GDM1 (cell line): ENCODE measurements at regions not wholly inside any gene's neighbourhood (a gene's known extent, or its start where the extent isn't known, plus 50 kb on each side); places are given as distances from the start of the nearest gene placed in this dataset.

Experiments
- DNase-seq: peaks from one replicate; lab custom pipeline; 2025; lab: John Stamatoyannopoulos, UW

DNA sequence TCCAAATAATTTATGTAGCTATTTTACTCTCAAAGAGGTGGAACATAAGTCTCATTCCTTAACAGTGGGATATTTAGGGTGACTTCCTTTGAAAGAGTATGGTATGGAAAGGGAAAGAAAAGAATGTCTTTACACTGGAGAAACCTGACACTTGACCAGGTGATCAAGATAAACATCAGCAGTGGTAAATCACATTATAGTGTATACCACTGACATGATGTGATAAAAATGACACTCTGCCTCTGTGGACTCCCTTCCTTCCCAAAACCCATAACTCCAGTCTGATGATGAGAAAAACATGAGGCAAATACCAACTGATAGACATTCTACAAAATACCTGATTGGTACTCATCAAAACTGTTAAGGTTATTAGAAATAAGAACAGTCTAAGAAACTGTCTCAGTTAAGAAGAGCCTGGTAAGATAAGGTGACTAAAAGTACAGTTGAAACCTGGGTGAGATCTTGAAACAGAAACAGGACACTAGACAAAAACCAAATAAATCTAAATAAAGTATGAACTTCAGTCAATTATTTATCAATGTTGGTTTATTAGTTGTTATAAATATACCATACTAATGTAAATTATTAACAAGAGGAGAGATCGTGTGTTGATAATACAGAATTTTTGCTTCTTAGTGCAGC lies 144.2 kb upstream of the PCDH18 start:
- no peak for DNase-seq

DNA sequence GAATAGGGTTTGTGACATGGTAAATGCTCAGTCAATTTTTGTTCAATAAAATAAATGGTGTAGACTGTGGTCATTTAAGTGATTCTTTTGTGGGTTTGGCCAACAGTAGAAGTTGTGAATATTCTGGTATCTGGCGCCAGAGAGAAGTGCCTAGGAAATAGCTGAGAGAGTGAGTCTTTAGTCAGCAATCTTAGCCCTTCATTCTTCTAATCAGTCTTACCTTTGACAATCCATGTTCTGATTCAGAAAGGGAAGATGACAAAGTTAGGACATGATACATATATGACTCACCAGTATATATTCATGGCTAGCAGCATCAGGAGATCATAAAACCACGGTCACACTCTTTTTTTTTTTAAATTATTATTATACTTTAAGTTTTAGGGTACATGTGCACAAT lies 141.8 kb upstream of the PCDH18 start:
- DNase-seq, result no peak

DNA sequence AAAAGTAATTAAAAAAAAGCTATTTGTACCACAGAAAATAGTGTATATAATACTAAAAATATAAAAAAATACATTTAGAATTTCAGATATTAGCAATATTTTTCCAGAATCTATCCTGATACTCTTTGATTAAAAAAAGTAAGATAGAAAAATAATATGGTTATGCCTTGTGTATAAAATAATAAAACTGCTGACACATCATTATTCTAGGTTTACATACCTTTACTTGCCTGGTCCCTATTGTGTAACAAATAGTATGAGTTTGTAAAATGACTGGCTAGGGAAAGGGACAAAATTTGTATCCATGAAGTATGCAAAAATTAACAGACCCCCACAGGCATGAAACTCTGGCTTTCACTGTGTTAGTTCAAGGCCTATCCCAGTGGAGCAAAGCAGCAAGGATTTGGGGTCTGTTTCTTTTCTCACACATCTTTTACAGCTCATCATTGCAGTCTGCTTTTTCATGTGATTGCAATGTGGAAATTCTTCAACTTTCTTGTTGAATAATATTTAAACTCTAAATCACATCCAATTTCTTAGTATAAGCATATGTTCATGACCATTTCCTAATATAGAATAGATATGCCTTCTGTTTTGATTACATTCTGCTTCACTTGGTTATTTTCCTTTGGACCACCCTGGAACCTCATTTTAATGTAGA lies 136.7 kb upstream of the PCDH18 start:
- no peak for DNase-seq

DNA sequence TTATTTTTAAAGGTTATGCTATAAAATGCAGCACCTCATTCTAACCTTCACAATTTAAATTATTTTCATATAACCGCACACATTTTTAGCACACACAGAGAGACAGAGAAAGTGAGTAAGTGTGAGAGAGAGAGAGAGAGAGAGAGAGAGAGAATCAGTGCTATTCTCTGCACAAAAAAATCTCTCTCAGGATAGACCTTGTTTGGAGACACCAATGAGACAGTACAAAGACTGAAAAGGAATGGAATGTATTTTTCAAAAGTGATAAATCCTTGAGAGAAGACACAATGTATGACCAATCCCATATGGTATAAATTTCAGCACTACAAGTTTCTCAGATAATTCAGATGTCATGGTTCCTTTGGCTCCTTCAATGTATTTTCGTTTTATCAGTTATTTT lies 132.1 kb upstream of the PCDH18 start:
- DNase-seq, result no peak

DNA sequence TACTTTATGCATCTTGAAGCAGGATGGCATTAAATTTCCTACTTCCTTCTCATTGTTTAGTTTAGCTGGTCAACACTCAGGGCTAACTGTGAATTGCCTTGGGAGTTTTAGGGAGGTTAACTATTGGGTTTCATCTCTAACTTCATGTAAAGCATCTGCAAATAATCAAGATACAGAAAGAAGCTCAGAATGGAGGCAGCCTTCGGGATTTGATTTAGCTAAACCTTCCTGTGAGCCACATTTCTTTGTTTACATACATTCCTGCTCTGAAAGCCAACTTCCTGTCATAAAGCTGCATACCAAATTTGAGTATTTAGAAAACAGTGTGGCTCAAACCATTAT lies 131.7 kb upstream of the PCDH18 start:
- no peak for DNase-seq

DNA sequence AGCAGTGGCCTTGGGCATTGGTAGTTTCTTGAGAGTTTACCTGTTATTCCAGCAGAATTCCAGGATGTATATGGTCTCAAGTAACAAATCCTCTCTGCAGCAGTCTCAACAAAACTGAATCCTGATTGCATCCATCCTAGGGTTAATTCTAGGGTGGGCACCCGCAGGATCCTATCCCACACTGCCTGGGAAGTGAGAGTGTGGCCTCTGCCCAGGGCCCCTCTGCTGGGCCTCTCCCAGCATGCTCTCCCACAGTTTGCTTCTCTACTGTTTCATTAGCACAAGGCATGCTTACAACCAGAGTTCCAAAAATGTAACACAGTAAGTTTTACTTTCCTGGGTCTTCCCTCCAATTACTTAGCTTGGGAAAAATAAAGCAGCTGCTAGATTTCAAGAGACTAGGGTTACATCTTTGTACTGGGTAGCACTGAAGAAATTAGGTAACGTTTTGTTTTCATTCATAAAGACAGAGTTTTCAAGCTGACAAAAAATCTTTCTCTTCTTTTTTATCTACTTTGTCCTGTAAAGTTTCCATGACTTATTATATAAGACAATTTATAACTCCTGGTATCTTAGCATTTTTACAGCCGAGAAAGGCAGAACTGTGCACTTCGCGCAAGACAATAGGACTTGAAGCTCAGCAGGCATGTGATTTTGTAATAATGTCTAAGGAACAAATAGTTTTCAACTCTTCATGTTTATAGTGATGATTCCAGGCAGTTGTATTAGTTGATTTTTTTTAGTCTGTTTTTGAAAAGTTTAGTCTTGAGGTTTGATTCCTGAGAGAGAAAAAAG lies 131.2 kb upstream of the PCDH18 start:
- no peak for DNase-seq

DNA sequence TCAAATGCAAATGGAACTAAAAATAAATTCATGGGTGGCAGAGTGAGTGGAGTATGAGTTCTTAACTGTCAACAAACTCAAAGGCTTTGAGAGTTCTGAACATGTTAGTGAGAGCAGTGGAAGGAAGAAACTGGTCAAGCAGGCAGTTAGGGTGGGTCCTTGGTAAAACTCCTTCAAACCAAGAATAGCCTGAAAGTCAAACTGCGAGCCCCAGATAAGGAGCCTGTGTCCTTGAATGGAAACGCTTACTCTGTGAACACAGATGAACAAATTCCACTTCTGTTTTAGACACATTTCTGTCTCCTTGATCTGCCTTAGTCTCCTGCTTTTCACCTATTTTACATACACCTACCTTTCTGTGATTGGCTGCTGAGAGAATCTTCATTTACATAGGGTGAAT lies 129.4 kb upstream of the PCDH18 start:
- DNase-seq, result no peak

DNA sequence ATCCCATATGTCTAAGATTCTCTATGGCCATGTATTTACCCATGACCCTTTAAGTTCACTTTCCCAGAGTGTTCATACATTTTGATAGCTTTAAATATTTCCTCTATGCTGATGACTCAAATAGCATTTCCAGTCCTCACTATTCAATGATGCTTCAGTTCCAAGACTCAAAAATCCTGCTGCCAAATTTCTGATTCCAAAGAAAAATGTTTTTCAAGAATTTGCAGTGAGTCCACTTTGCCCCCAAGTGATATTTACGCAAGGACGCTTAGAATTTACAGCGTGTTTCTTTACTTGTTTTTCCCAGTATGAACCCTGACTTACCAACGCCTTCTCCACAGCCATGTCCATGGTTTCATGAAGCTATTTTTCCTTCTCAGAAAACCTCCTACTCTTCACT lies 127.9 kb upstream of the PCDH18 start:
- DNase-seq, result no peak

DNA sequence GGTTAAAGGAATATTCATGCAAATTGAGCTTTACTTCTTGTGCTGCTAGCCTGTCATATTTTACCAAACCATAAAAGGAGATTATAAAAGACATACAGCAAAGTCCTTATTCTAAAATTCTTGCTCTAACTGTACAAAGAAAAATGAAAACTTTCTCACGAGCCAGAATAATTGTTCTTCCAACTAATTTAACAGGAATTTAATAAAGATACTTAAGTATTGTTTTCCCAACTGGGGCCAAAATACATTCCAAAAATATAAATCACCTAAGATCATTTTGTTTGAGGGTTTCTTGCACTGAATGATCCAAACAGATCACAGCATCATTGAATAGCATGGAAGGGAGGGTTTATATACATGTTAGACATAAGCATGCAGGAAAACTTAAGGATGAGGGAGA lies 127.1 kb upstream of the PCDH18 start:
- no peak for DNase-seq

DNA sequence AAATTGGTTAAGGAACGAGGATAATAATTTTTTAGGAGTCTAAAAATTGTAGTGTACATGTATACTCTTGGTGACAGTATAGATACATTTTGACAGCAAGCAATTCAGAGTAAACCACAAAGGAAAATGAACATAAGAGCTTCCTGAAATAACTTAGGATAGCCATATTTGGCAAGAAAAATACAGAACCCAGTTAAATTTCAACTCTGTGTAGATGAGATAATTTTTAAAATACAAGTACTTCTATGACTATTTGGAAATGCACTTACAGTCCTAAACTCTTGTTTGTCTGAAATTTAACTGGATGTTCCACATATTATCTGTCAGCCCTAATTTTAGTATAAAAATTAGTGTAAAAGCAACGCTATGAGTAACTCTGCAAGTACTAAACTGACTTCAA lies 124.4 kb upstream of the PCDH18 start:
- DNase-seq, result no peak

DNA sequence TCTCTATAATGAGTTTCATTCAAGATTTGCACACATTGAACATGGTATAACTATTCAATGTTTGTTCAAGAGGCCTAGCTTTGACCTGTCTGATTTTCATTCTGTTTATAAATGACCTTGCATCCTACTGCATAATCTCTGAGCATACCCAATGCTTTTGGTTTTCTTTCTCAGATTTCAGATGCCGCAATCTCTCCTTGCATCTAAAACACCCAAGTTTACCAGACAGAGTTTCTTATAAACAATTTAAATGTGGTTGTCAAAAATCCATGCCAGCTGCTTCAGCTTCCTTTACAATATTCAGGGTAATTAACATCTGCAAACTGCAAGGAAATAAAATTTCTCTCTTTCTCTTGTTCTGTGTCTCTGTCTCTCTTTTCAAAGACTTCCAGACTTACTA lies 123.0 kb upstream of the PCDH18 start:
- DNase-seq, result no peak

DNA sequence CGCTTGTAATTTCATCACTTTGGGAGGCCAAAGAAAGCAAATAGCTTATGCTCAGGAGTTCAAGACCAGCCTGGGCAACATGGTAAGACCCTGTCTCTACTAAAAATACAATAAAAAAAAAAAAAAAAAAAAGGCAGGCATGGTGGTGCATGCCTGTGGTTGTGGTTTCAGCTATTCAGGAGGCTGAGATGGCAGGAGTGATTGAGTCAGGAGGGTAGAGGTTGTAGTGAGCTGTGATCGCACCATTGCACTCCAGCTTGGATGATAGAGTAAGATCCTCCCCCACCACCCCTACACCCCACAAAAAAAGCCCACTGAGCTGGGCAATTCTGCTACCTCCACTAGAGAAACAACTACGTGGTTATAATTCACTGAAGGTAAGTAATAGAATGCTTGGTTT lies 118.8 kb upstream of the PCDH18 start:
- DNase-seq, result no peak

DNA sequence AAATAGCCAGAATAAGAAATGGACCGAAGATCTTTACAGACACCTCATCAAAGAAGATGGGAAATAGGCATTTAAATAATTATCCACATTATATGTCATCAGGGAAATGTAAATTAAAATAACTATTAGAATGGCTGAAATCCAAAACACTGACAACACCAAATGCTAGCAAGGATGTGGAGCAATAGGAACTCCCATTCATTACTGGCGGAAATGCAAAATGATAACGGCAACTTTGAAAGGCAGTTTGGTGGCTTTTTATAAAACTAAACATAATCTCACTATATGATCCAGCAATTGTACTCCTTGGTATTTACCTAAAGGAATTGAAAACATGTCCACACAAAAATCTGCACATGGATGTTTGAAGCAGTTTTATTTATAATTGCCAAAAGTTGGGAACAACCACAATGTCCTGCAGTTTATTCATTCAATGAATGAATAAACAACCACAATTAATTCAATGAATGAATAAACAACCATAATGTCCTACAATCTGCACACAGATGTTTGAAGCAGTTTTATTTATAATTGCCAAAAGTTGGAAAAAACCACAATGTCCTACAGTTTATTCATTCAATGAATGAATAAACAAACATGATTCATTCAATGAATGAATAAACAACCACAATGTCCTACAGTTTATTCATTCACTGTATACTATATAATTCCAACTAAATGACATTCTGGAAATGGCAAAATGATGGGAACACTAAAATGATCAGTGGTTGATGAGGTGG lies 117.6 kb upstream of the PCDH18 start:
- DNase-seq, result no peak

DNA sequence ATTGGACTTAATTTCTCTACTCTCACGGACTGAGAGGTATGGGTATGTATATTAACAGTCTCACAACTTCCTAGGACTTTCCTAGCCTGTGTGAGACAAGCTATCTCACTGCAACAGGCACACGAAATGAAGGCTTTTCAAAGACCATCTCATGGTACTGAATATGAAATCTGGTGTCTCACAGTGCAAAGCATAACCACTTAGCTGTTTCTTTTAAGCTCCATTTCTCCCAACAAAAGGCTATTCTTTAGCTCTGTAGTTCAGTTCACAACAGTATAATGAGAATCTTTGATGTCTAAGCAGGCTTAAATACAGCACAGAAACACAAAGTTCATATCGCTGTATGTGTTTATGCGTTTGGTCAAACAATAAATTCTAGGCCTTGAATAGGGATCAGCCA lies 116.2 kb upstream of the PCDH18 start:
- DNase-seq, result no peak

DNA sequence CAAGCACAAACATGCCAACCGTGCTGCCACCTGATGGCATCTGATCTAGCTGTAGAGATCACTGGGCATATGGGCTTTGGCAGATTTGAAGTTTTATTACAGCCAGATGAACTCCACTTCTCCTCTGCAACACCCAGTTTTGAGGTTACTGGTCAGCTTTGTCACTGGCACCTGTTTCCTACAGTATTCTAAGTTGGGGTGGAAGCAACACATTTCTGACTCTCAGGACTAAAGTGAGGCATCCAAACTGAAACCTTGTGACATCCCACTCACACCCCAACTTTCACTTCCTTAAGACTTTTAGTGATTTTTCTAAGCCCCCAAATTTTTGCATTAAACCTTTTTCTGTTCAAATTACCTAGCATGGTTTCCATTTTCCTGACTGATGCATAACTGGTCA lies 115.1 kb upstream of the PCDH18 start:
- no peak for DNase-seq

DNA sequence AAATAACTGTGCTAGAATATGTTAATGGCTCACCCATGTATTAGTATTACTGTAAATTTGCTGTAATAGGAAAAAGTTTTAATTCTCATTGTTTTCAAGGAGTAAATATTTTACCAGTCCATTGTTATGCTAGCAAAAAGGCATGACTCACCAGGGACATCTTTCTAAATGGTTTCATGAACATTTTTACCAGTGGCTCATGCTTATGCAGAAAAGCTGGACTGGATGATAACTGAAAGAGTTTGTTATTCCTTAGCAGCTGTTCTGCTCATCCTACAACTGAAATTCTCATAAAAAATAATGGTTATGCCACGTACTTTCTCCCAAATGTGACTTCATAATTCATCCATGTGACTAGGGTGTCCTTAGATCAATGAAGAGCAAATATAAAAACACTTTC lies 111.9 kb upstream of the PCDH18 start:
- no peak for DNase-seq

DNA sequence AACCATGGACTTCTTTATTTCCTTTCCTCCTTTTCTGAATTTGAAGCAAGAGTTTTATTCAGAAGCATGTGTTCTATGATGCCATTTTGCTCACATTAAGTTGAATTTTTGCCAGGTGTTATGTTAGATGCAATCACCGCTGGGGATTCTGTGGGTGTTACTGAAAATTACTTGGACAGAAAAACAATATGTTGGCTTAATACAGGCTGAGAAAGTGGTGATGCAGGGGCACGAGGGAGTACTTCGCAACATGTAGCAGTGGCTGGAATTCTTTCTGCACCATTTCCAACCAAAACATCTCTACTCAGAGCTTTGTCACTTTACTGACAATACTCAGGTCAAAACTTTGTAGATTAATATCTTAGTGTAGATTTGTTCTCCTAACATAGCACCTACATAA lies 109.2 kb upstream of the PCDH18 start:
- no peak for DNase-seq

DNA sequence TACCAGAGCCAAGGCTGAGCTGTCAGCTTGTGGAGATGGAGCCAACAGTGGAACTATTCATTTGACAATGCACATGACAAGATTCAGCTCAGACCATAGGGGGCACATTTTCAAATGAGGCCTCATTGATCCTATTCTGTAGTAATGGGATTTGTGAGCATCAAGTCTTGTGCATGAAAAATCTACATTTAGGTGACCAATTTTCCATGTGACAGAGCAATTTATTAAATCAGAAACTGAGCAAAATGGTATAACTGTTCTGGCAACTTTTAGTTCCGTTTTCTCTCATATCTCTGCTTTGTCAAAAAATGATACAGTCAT lies 108.5 kb upstream of the PCDH18 start:
- DNase-seq, result no peak

DNA sequence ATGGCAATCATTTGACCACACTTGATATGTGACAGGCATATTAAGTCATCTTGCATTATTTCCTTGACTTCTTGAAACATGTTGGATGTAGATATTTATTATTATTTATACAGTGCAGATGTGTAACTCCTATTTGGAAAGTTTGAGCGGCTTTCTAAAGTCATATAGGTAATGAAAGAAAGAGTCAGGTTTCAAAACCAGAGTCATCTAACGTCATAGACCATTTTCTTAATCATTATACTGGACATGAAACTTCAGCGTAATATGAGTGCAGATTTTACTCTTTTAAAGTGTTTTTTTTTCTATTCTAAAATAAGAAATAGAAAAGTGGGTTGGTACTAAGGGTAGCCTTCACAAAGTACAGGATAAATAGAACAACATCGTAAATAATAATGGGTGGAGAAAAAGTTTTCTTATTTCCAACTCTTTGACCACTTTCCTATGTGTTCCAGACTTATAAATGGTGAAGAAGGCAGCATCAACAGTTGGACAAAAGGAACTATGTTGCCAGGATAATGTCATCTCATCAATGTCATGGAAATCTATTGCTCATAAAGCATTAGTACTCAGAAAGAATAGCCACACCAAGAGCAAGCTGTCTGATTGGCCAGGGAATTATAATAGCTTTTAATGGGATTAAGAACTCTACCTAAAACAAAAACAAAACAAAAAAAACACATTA lies 108.0 kb upstream of the PCDH18 start:
- no peak for DNase-seq

DNA sequence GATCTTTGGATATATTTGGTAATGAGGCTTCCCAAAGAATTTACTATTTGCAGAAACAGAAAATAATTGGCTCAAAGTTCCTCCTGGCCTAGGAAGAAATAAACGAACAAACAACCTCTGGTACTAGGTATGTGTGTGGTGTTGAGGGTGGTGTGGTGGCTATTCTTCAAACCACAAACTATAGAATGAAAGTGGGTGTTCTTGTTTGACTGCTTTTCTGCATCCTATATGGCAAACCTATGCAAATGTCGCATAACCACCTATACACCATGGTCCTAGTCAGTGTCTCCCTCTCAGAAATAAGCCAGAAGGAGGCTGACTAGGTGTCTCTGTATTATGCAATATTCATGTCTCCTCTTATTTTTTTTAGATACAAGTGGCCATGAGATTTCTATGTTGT lies 106.6 kb upstream of the PCDH18 start:
- DNase-seq, result no peak

DNA sequence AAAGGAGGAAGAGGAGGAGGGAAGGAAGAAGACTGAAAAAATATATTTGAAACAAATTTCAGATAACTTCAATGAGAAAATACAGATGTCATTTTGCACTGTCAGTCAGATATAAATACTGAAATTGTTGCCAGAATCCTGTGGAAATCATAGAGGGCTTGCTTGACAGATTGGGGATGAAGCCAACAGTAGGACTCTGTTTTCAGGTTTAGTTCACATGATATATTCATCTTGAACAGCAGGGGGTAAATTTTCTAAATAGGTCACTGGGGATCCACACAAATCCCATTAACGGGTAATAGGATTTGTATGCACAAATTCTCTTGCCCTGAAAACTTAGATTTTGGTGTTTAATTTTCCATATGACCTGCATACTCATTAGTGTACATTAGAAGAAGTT lies 103.3 kb upstream of the PCDH18 start:
- no peak for DNase-seq

DNA sequence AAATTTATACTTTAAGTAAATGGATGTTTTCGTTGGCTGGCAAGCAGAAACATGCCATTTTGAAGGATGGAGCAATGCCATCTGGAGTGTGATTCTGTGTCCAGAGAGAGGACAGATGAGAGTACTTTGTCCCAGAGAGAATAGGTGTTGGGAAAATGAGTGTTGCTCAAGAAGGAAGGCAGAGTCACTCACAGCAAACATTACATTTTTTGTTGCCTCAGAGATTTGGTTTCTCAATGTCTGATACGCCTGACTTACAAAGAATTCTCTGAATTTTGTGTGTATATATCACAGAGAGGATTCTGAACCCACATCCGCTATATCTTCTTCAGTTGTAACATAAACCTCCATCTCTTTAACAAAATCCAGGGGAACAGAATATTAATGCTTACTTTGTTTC lies 102.8 kb upstream of the PCDH18 start:
- no peak for DNase-seq

DNA sequence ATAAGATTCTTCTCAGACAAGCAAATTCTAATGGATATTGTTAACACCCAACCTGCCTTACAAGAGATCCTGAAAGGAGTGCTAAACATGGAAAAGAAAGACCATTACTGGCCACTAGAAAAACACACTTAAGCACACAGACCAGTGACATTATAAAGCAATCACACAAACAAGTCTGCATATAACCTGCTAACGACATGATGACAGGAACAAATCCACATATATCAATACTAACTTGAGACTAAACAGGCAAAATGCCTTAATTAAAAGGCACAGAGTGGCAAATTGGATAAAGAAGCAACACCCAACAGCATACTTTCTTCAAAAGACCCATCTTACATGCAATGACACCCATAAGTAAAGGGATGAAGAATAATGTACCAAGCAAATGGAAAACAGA lies 100.5 kb upstream of the PCDH18 start:
- DNase-seq, result no peak
